ENCODE measurements at regions not wholly inside any gene's neighbourhood (a gene's known extent, or its start where the extent isn't known, plus 50 kb on each side); places are given as distances from the start of the nearest gene placed in this dataset.
"Not testable (repeated sequence)": the region's sequence is repeated elsewhere in the genome, so short reads cannot be mapped to it uniquely, and the experiment has no call there.

- no peak overlapping the region for H3K4me3 ChIP-seq (ENCODE audit: low read length)
- ChIA-PET CTCF (no interaction called here), POLR2A (no interaction called here)
- Mint-ChIP-seq H3K4me3 (no peak overlapping the region), H3K9me3 (peaks cover 0 to 6% (median 0%) of the 10 kb centered on the region in 5 donors), H3K36me3 (no peaks in the 10 kb centered on the region), H3K4me1 (no peaks in the 10 kb centered on the region), H3K27ac (no peak overlapping the region), H3K27me3 (no peaks in the 10 kb centered on the region)
- H3K27me3 ChIP-seq (ENCODE audit: insufficient read depth, low read length, poor library complexity, severe bottlenecking) = no peaks in the 10 kb centered on the region
- H3K4me1 ChIP-seq (ENCODE audit: insufficient read depth, low read length) = no peaks in the 10 kb centered on the region
- H3K27ac ChIP-seq (ENCODE audit: low read depth, low read length) = no peak overlapping the region
- no peak for DNase-seq
- H3K9me3 ChIP-seq (ENCODE audit: low read length) = no peaks in the 10 kb centered on the region
- H3K36me3 ChIP-seq (ENCODE audit: insufficient read depth, low read length) = no peaks in the 10 kb centered on the region
Observed at GRCh38 chr6:103854059-103854458, 1005.7 kb downstream of the HACE1 start.

- Mint-ChIP-seq H3K4me1 (no peaks in the 10 kb centered on the region), H3K4me3 (no peak overlapping the region), H3K27ac (no peak overlapping the region), H3K36me3 (no peaks in the 10 kb centered on the region), H3K9me3 (peaks cover 3 to 19% (median 6%) of the 10 kb centered on the region in 5 donors), H3K27me3 (no peaks in the 10 kb centered on the region)
- no peak overlapping the region for H3K4me3 ChIP-seq (ENCODE audit: low read length)
- H3K27me3 ChIP-seq (ENCODE audit: insufficient read depth, low read length, poor library complexity, severe bottlenecking) = no peaks in the 10 kb centered on the region
- H3K9me3 ChIP-seq (ENCODE audit: low read length) = no peaks in the 10 kb centered on the region
- ChIA-PET CTCF (no interaction called here), POLR2A (no interaction called here)
- H3K4me1 ChIP-seq (ENCODE audit: insufficient read depth, low read length) = no peaks in the 10 kb centered on the region
- no peak overlapping the region for H3K27ac ChIP-seq (ENCODE audit: low read depth, low read length)
- no peaks in the 10 kb centered on the region for H3K36me3 ChIP-seq (ENCODE audit: insufficient read depth, low read length)
- no peak for DNase-seq
Observed at GRCh38 chr6:103838457-103838856, 1021.3 kb downstream of the HACE1 start.

- no peaks in the 10 kb centered on the region for H3K36me3 Mint-ChIP-seq
Observed at GRCh38 chr6:103826209-103826608, 1033.5 kb downstream of the HACE1 start.

GRCh38 chr6:103820148-103820547 is 1039.6 kb downstream of the HACE1 start:
- H3K4me1 Mint-ChIP-seq = no peaks in the 10 kb centered on the region
- Histone ChIP-seq H3K4me3 (ENCODE audit: low read length) (no peak overlapping the region), H3K9me3 (ENCODE audit: low read length) (no peaks in the 10 kb centered on the region), H3K27me3 (ENCODE audit: insufficient read depth, low read length, poor library complexity, severe bottlenecking) (no peaks in the 10 kb centered on the region), H3K27ac (ENCODE audit: low read depth, low read length) (no peak overlapping the region), H3K4me1 (ENCODE audit: insufficient read depth, low read length) (no peaks in the 10 kb centered on the region), H3K36me3 (ENCODE audit: insufficient read depth, low read length) (no peaks in the 10 kb centered on the region)
- peak overlapping the region in 1 of 8 donors; percentile 72 for H3K27ac Mint-ChIP-seq
- H3K9me3 Mint-ChIP-seq = peaks cover 5 to 32% (median 10%) of the 10 kb centered on the region in 5 donors
- DNase-seq = no peak
- H3K27me3 Mint-ChIP-seq = peaks cover 0 to 2% of the 10 kb centered on the region in 2 donors
- H3K36me3 Mint-ChIP-seq = no peaks in the 10 kb centered on the region
- ChIA-PET POLR2A (no interaction called here), CTCF (no interaction called here)
- no peak overlapping the region for H3K4me3 Mint-ChIP-seq

More at GRCh38 chr6:103826209-103826608, 1033.5 kb downstream of the HACE1 start:
- Histone ChIP-seq H3K4me3 (ENCODE audit: low read length) (no peak overlapping the region), H3K4me1 (ENCODE audit: insufficient read depth, low read length) (no peaks in the 10 kb centered on the region), H3K27ac (ENCODE audit: low read depth, low read length) (no peak overlapping the region), H3K27me3 (ENCODE audit: insufficient read depth, low read length, poor library complexity, severe bottlenecking) (no peaks in the 10 kb centered on the region), H3K9me3 (ENCODE audit: low read length) (no peaks in the 10 kb centered on the region), H3K36me3 (ENCODE audit: insufficient read depth, low read length) (no peaks in the 10 kb centered on the region)
- Mint-ChIP-seq H3K4me1 (no peaks in the 10 kb centered on the region), H3K27ac (no peak overlapping the region), H3K27me3 (no peaks in the 10 kb centered on the region), H3K4me3 (no peak overlapping the region), H3K9me3 (peaks cover 3 to 21% (median 9%) of the 10 kb centered on the region in 5 donors)
- CTCF ChIA-PET = no interaction called here
- POLR2A ChIA-PET = no interaction called here
- DNase-seq = no peak

- ChIA-PET POLR2A (no interaction called here), CTCF (no interaction called here)
- Histone ChIP-seq H3K9me3 (ENCODE audit: low read length) (no peaks in the 10 kb centered on the region), H3K4me3 (ENCODE audit: low read length) (no peak overlapping the region), H3K27me3 (ENCODE audit: insufficient read depth, low read length, poor library complexity, severe bottlenecking) (no peaks in the 10 kb centered on the region), H3K4me1 (ENCODE audit: insufficient read depth, low read length) (no peaks in the 10 kb centered on the region), H3K27ac (ENCODE audit: low read depth, low read length) (no peak overlapping the region), H3K36me3 (ENCODE audit: insufficient read depth, low read length) (no peaks in the 10 kb centered on the region)
- DNase-seq = no peak
- H3K27ac Mint-ChIP-seq = no peak overlapping the region
- peaks cover 6 to 31% (median 12%) of the 10 kb centered on the region in 5 donors for H3K9me3 Mint-ChIP-seq
- peaks cover 0 to 2% of the 10 kb centered on the region in 2 donors for H3K27me3 Mint-ChIP-seq
- H3K4me1 Mint-ChIP-seq = no peaks in the 10 kb centered on the region
- H3K4me3 Mint-ChIP-seq = no peak overlapping the region
- H3K36me3 Mint-ChIP-seq = no peaks in the 10 kb centered on the region
Observed at GRCh38 chr6:103819509-103819908, 1040.2 kb downstream of the HACE1 start.

GRCh38 chr6:103812970-103813369 is 1046.7 kb downstream of the HACE1 start:
- Histone ChIP-seq H3K4me3 (ENCODE audit: low read length) (no peak overlapping the region), H3K27me3 (ENCODE audit: insufficient read depth, low read length, poor library complexity, severe bottlenecking) (no peaks in the 10 kb centered on the region), H3K36me3 (ENCODE audit: insufficient read depth, low read length) (no peaks in the 10 kb centered on the region), H3K9me3 (ENCODE audit: low read length) (no peaks in the 10 kb centered on the region), H3K4me1 (ENCODE audit: insufficient read depth, low read length) (no peaks in the 10 kb centered on the region), H3K27ac (ENCODE audit: low read depth, low read length) (no peak overlapping the region)
- Mint-ChIP-seq H3K27me3 (no peaks in the 10 kb centered on the region), H3K4me1 (no peaks in the 10 kb centered on the region), H3K36me3 (no peaks in the 10 kb centered on the region), H3K27ac (no peak overlapping the region), H3K9me3 (peaks cover 2 to 18% (median 3%) of the 10 kb centered on the region in 5 donors), H3K4me3 (no peak overlapping the region)
- ChIA-PET CTCF (no interaction called here), POLR2A (no interaction called here)
- DNase-seq = no peak

- DNase-seq; H3K36me3 Mint-ChIP-seq; H3K27me3 ChIP-seq (ENCODE audit: insufficient read depth, low read length, poor library complexity, severe bottlenecking); H3K27ac ChIP-seq (ENCODE audit: low read depth, low read length); POLR2A ChIA-PET; CTCF ChIA-PET; H3K4me1 ChIP-seq (ENCODE audit: insufficient read depth, low read length); H3K4me3 Mint-ChIP-seq; H3K4me3 ChIP-seq (ENCODE audit: low read length); H3K4me1 Mint-ChIP-seq; H3K27me3 Mint-ChIP-seq; H3K9me3 ChIP-seq (ENCODE audit: low read length); H3K36me3 ChIP-seq (ENCODE audit: insufficient read depth, low read length); H3K27ac Mint-ChIP-seq: not testable (repeated sequence)
- H3K9me3 Mint-ChIP-seq = peaks cover 2 to 14% (median 8%) of the 10 kb centered on the region in 5 donors
Observed at GRCh38 chr6:103801901-103802479, 1057.7 kb downstream of the HACE1 start.

GRCh38 chr6:103799971-103800670 is 1059.6 kb downstream of the HACE1 start:
- Mint-ChIP-seq H3K4me1 (no peaks in the 10 kb centered on the region), H3K4me3 (no peak overlapping the region), H3K36me3 (no peaks in the 10 kb centered on the region), H3K27me3 (no peaks in the 10 kb centered on the region), H3K27ac (no peak overlapping the region), H3K9me3 (peaks cover 2 to 12% (median 11%) of the 10 kb centered on the region in 5 donors)
- POLR2A ChIA-PET = no interaction called here
- Histone ChIP-seq H3K9me3 (ENCODE audit: low read length) (no peaks in the 10 kb centered on the region), H3K4me3 (ENCODE audit: low read length) (no peak overlapping the region), H3K27me3 (ENCODE audit: insufficient read depth, low read length, poor library complexity, severe bottlenecking) (no peaks in the 10 kb centered on the region), H3K36me3 (ENCODE audit: insufficient read depth, low read length) (no peaks in the 10 kb centered on the region), H3K27ac (ENCODE audit: low read depth, low read length) (no peak overlapping the region), H3K4me1 (ENCODE audit: insufficient read depth, low read length) (no peaks in the 10 kb centered on the region)
- CTCF ChIA-PET = no interaction called here
- no peak for DNase-seq
